H1 (cell line): ENCODE measurements at regions not wholly inside any gene's neighbourhood (a gene's known extent, or its start where the extent isn't known, plus 50 kb on each side); places are given as distances from the start of the nearest gene placed in this dataset.

Experiments used
- CTCF ChIA-PET: fragments of 300-600 bp; sonication (Branson Sonifier 250); formaldehyde crosslinking; loops from one replicate; lab custom pipeline; 2021; ENCODE audit not compliant: partially characterized antibody; lab: Charles Lee
- POLR2A ChIA-PET: fragments of 300-600 bp; sonication (Branson Sonifier 250); formaldehyde crosslinking; loops from one replicate; lab custom pipeline; 2021; ENCODE audit warnings: inconsistent platforms; ENCODE audit not compliant: partially characterized antibody; lab: Charles Lee
- DNase-seq, 2 experiments: peaks; one replicate each; pipeline versions ENCODE4 v3.0.0 to v3.0.0-alpha.2; 2010 to 2022; ENCODE audit warnings: low spot score in 2 of 2, low read depth in 1 of 2, mixed read lengths in 1 of 2
- FAIRE-seq: peaks from 2 replicates; lab custom pipeline; 2011; peaks lifted over from hg19 to GRCh38; lab: Jason Lieb, UNC
- H2AFZ ChIP-seq: 2 replicates; pipeline ENCODE4 v1.8.1; 2012; ENCODE audit warnings: low read length, inconsistent platforms
- H2AK5ac ChIP-seq: 2 replicates; pipeline ENCODE4 v1.6.1; 2013; ENCODE audit warnings: low read depth, low read length
- H2BK120ac ChIP-seq: replicated peaks from 2 replicates; pipeline ENCODE3; 2013; ENCODE audit warnings: low read depth, low read length, inconsistent platforms
- H2BK12ac ChIP-seq: 2 replicates; pipeline ENCODE4 v1.6.1; 2013; ENCODE audit warnings: low read depth, low read length
- H2BK15ac ChIP-seq: 2 replicates; pipeline ENCODE4 v1.6.1; 2013; ENCODE audit warnings: low read length
- H2BK20ac ChIP-seq: 2 replicates; pipeline ENCODE4 v1.6.1; 2013; ENCODE audit warnings: low read length
- H2BK5ac ChIP-seq: 2 replicates; pipeline ENCODE4 v1.6.1; 2013; ENCODE audit warnings: low read depth, low read length
- H3K14ac ChIP-seq: 2 replicates; pipeline ENCODE4 v1.6.1; 2013; ENCODE audit warnings: inconsistent platforms; ENCODE audit not compliant: insufficient read length
- H3K18ac ChIP-seq: 2 replicates; pipeline ENCODE4 v1.6.1; 2013; ENCODE audit warnings: low read length; ENCODE audit errors: extremely low read depth
- H3K23ac ChIP-seq: 2 replicates; pipeline ENCODE4 v1.6.1; 2013; ENCODE audit warnings: inconsistent platforms; ENCODE audit not compliant: insufficient read length
- H3K23me2 ChIP-seq: 2 replicates; pipeline ENCODE4 v1.6.1; 2013; ENCODE audit warnings: low read depth, low read length
- H3K27ac ChIP-seq: 2 replicates; pipeline ENCODE4 v1.6.1; 2011; ENCODE audit warnings: low read depth, low read length, inconsistent platforms
- H3K27me3 ChIP-seq, 4 experiments: replicated peaks in 1 of 4; 1 replicate in 1 of 4; 2 replicates in 3 of 4; pipeline versions ENCODE4 v1.6.1 to v1.8.1; 2011 to 2013; ENCODE audit warnings: low read length in 3 of 4, mild to moderate bottlenecking in 3 of 4, inconsistent platforms in 2 of 4, mixed read lengths in 2 of 4, moderate library complexity in 1 of 4; ENCODE audit not compliant: control insufficient read depth in 3 of 4, insufficient read depth in 3 of 4; ENCODE audit errors: extremely low read depth in 1 of 4
- H3K36me3 ChIP-seq, 4 experiments: 2 replicates each; pipeline versions ENCODE4 v1.6.1 to v1.8.1; 2011 to 2013; ENCODE audit warnings: mild to moderate bottlenecking in 4 of 4, low read length in 3 of 4, moderate library complexity in 2 of 4, control low read depth in 1 of 4, inconsistent platforms in 1 of 4; ENCODE audit not compliant: insufficient read depth in 4 of 4, control insufficient read depth in 2 of 4
- H3K4ac ChIP-seq: replicated peaks from 2 replicates; pipeline ENCODE3; 2013; ENCODE audit warnings: low read length, low read depth, mixed read lengths, inconsistent platforms; ENCODE audit not compliant: insufficient read length
- H3K4me1 ChIP-seq, 4 experiments: replicated peaks in 1 of 4; 1 replicate in 1 of 4; 2 replicates in 3 of 4; pipeline versions ENCODE4 v1.6.1 to v1.8.1; 2011 to 2013; ENCODE audit warnings: low read length in 3 of 4, inconsistent platforms in 2 of 4, mixed read lengths in 1 of 4; ENCODE audit not compliant: insufficient read depth in 4 of 4, control insufficient read depth in 3 of 4
- H3K4me2 ChIP-seq, 2 experiments: 2 replicates each; pipeline versions ENCODE4 v1.6.1 to v1.8.1; 2011 to 2013; ENCODE audit warnings: low read depth in 2 of 2, low read length in 2 of 2, control low read depth in 1 of 2, inconsistent platforms in 1 of 2, mild to moderate bottlenecking in 1 of 2; ENCODE audit not compliant: insufficient read depth in 1 of 2
- H3K4me3 ChIP-seq, 4 experiments: fragments of 200-600, 300-600 bp in 1 of 4; sonication (generic), shearing (Covaris generic), sonication (Bioruptor Twin) in 1 of 4; 2 replicates each; pipeline versions ENCODE4 v1.5.1 to v1.8.1; 2011 to 2016; ENCODE audit warnings: low read length in 4 of 4, low read depth in 3 of 4, control low read depth in 2 of 4, inconsistent platforms in 2 of 4, mild to moderate bottlenecking in 2 of 4, mixed read lengths in 1 of 4, moderate library complexity in 1 of 4; ENCODE audit not compliant: insufficient read depth in 2 of 4; ENCODE audit errors: extremely low read depth in 1 of 4
- H3K56ac ChIP-seq: replicated peaks from 2 replicates; pipeline ENCODE3; 2013; ENCODE audit warnings: low read depth, mild to moderate bottlenecking, mixed read lengths, low read length, inconsistent platforms; ENCODE audit not compliant: insufficient read length
- H3K79me1 ChIP-seq: 2 replicates; pipeline ENCODE4 v1.6.1; 2013; ENCODE audit warnings: low read depth, low read length, control low read depth
- H3K79me2 ChIP-seq, 2 experiments: 2 replicates each; pipeline versions ENCODE4 v1.6.1 to v1.8.1; 2012 to 2013; ENCODE audit warnings: low read length in 2 of 2, mild to moderate bottlenecking in 2 of 2, inconsistent platforms in 1 of 2; ENCODE audit not compliant: insufficient read depth in 2 of 2, control insufficient read depth in 1 of 2
- H3K9ac ChIP-seq, 4 experiments: replicated peaks in 1 of 4; 1 replicate in 1 of 4; 2 replicates in 3 of 4; pipeline versions ENCODE4 v1.6.1 to v1.8.1; 2011 to 2013; ENCODE audit warnings: low read depth in 3 of 4, low read length in 3 of 4, control low read depth in 2 of 4, mild to moderate bottlenecking in 2 of 4, moderate library complexity in 2 of 4, inconsistent platforms in 1 of 4; ENCODE audit errors: extremely low read depth in 1 of 4
- H3K9me3 ChIP-seq, 2 experiments: 2 replicates each; pipeline versions ENCODE4 v1.6.1 to v1.8.1; 2012 to 2013; ENCODE audit warnings: mild to moderate bottlenecking in 2 of 2, moderate library complexity in 2 of 2, control low read depth in 1 of 2, inconsistent platforms in 1 of 2, low read depth in 1 of 2, low read length in 1 of 2, mixed read lengths in 1 of 2; ENCODE audit not compliant: insufficient read depth in 2 of 2
- H4K20me1 ChIP-seq, 2 experiments: replicated peaks in 1 of 2; 2 replicates each; pipeline versions ENCODE3 to v1.8.1; 2011 to 2013; ENCODE audit warnings: inconsistent platforms in 2 of 2, low read length in 2 of 2, mild to moderate bottlenecking in 1 of 2; ENCODE audit not compliant: insufficient read depth in 2 of 2, control insufficient read depth in 1 of 2
- H4K5ac ChIP-seq: 2 replicates; pipeline ENCODE4 v1.6.1; 2013; ENCODE audit warnings: low read length, low read depth, mixed read lengths, inconsistent platforms; ENCODE audit not compliant: insufficient read length
- H4K8ac ChIP-seq: 2 replicates; pipeline ENCODE4 v1.8.0; 2013; ENCODE audit warnings: mild to moderate bottlenecking, moderate library complexity, low read length, inconsistent platforms; ENCODE audit not compliant: insufficient read depth; ENCODE audit errors: extremely low read depth
- H4K91ac ChIP-seq: replicated peaks from 2 replicates; pipeline ENCODE3; 2013; ENCODE audit warnings: low read length, mixed read lengths, inconsistent platforms; ENCODE audit not compliant: insufficient read length
- BCL11A ChIP-seq, 2 experiments: IDR thresholded peaks; one replicate each; pipeline ENCODE4 v1.6.1; 2011; ENCODE audit warnings: low read depth in 2 of 2, low read length in 2 of 2, mild to moderate bottlenecking in 2 of 2
- CHD1 ChIP-seq: IDR thresholded peaks from 2 replicates; pipeline ENCODE4 v1.6.1; 2012; ENCODE audit warnings: low read depth, low read length, improper control_type of control experiment
- EGR1 ChIP-seq: IDR thresholded peaks from 2 replicates; pipeline ENCODE4 v1.6.1; 2011; ENCODE audit warnings: low read depth, low read length, borderline replicate concordance
- HDAC6 ChIP-seq: IDR thresholded peaks from one replicate; pipeline ENCODE4 v1.7.1; 2012; ENCODE audit warnings: low read depth, mild to moderate bottlenecking, inconsistent platforms, low read length, moderate library complexity
- PHF8 ChIP-seq: fragments of 200-600 bp; sonication (generic); conservative IDR thresholded peaks from 2 replicates; pipeline ENCODE4 v1.7.1; 2012; ENCODE audit warnings: low read depth, mild to moderate bottlenecking, inconsistent platforms, low read length, moderate library complexity
- SP2 ChIP-seq: IDR thresholded peaks from 2 replicates; pipeline ENCODE4 v1.6.1; 2012; ENCODE audit warnings: mild to moderate bottlenecking, low read length, inconsistent platforms
- TAF7 ChIP-seq: optimal IDR thresholded peaks from 2 replicates; pipeline ENCODE3; 2011; ENCODE audit warnings: low read depth, mild to moderate bottlenecking, inconsistent platforms, low read length, moderate library complexity, borderline replicate concordance
- YY1 ChIP-seq: IDR thresholded peaks from 2 replicates; pipeline ENCODE4 v1.6.1; 2011; ENCODE audit warnings: low read depth, mild to moderate bottlenecking, low read length
- WGBS, 2 experiments: shearing (Covaris generic) in 1 of 2; methylation state at CpG; one replicate each; pipeline versions ENCODE4 v1.1.6 to v1.1.7; 2013 to 2015; ENCODE audit warnings: low lambda C conversion rate in 2 of 2, mixed read lengths in 2 of 2, inconsistent platforms in 1 of 2, low coverage in 1 of 2, missing lambda C conversion rate in 1 of 2; ENCODE audit not compliant: insufficient replicate concordance in 2 of 2, insufficient coverage in 1 of 2, insufficient read length in 1 of 2; ENCODE audit errors: extremely low coverage in 1 of 2, missing lambda C conversion rate in 1 of 2; 5-methylcytosine and 5-hydroxymethylcytosine counted together
- TF ChIP-seq, protein P1 (sequence below): IDR thresholded peaks from 2 replicates; pipeline ENCODE4 v1.6.1; 2011; ENCODE audit warnings: low read length, improper control_type of control experiment
- TF ChIP-seq, protein P2 (sequence below): IDR thresholded peaks from 2 replicates; pipeline ENCODE4 v1.6.1; 2012; ENCODE audit warnings: inconsistent platforms

DNA sequence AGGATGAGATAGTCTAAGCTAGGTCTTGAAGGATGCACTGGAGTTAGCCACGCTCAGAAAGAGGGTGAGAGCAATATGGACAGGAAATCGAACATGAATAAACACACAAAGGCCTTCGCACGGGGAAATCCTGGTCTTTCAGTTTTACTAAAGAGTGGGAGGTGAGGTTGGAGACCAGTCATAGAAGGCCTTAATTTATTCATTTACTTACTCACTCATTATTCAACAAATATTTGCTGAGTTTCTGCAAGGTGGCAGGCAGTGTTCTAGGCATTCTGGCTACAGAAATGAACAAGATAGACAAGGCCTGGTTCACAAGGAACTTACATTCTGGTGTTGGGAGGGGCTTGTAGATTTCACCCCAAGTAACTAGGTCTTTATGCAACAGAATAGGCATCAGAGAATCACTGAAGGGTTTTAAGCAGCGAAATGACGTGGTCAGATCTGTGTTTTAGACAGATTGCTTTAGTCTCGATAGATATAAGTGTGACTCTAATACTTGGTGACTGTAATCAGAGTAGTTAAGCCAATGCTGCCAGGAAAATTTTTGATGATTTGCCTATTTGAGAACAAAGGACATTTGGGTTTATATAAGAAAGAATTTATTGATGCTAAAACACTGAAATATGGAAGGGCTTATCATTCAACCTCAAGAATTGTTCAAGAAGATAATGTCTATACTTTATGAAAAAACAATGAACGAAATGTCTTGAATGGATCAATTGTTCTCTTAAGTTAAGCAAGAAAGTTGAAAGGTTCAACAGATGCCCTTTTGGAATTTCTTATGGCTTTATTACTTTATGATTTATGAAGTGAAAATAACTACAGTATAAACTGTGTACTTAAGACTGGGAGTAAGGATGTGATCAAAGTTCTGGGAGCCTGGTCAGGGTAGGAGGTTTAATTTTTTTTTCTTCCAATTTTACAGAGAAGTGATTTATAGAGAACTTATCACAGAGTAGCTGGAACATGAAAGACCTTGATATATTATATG lies 184.4 kb upstream of the CASK start:
- Histone ChIP-seq H2AFZ (no peak overlapping the region), H3K4me2 (no peak overlapping the region), H4K20me1 (no peaks in the 10 kb centered on the region), H3K56ac (no peak overlapping the region), H2BK12ac (no peak overlapping the region), H3K79me2 (no peaks in the 10 kb centered on the region), H2AK5ac (no peak overlapping the region), H3K27ac (no peak overlapping the region), H3K14ac (no peak overlapping the region), H3K23me2 (no peaks in the 10 kb centered on the region), H3K4ac (no peak overlapping the region), H3K4me3 (no peak overlapping the region), H4K91ac (no peak overlapping the region), H3K27me3 (no peaks in the 10 kb centered on the region), H3K4me1 (no peaks in the 10 kb centered on the region), H2BK20ac (no peak overlapping the region), H2BK120ac (no peak overlapping the region), H3K9ac (no peak overlapping the region), H4K8ac (no peak overlapping the region), H2BK15ac (no peak overlapping the region), H3K18ac (no peak overlapping the region), H4K5ac (no peak overlapping the region), H3K23ac (no peak overlapping the region), H3K9me3 (no peaks in the 10 kb centered on the region), H3K79me1 (no peaks in the 10 kb centered on the region), H3K36me3 (no peaks in the 10 kb centered on the region), H2BK5ac (no peak overlapping the region)
- FAIRE-seq (no peak), DNase-seq (no peak)
- 93% methylated on average over 8 of the region's 8 CpGs; no CpG with 5 or more reads in 1 of the 2 experiments for WGBS, 2 experiments
- ChIA-PET POLR2A (no interaction called here), CTCF (no interaction called here)
- no peak for TF ChIP-seq YY1
- no peak for TF ChIP-seq TAF7
- TF ChIP-seq, protein P1, sequence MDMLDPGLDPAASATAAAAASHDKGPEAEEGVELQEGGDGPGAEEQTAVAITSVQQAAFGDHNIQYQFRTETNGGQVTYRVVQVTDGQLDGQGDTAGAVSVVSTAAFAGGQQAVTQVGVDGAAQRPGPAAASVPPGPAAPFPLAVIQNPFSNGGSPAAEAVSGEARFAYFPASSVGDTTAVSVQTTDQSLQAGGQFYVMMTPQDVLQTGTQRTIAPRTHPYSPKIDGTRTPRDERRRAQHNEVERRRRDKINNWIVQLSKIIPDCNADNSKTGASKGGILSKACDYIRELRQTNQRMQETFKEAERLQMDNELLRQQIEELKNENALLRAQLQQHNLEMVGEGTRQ = no peak
- TF ChIP-seq, protein P2, sequence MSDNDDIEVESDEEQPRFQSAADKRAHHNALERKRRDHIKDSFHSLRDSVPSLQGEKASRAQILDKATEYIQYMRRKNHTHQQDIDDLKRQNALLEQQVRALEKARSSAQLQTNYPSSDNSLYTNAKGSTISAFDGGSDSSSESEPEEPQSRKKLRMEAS = no peak
- TF ChIP-seq HDAC6 = no peak
- no peak for TF ChIP-seq BCL11A (IDR thresholded peaks at IDR 0.05; ENCODE audit: low read depth in 2 of 2, low read length in 2 of 2)
- TF ChIP-seq EGR1 = no peak
- no peak for TF ChIP-seq PHF8
- no peak for TF ChIP-seq CHD1
- TF ChIP-seq SP2 = no peak
